Subcutaneous abdominal adipose tissue (tissue), 5 donors: ENCODE measurements at regions not wholly inside any gene's neighbourhood (a gene's known extent, or its start where the extent isn't known, plus 50 kb on each side); places are given as distances from the start of the nearest gene placed in this dataset.

ENCODE experiments used
- H3K27ac ChIP-seq: one replicate; pipeline ENCODE4 v1.7.0; 2013; ENCODE audit warnings: low read depth, mild to moderate bottlenecking, inconsistent platforms, low read length, moderate library complexity
- H3K27me3 ChIP-seq, 5 donors: one replicate each; pipeline ENCODE4 v1.7.0; 2013; ENCODE audit warnings: low read length in 5 of 5, inconsistent platforms in 1 of 5; ENCODE audit not compliant: control insufficient read depth in 5 of 5, insufficient read depth in 4 of 5
- H3K36me3 ChIP-seq, 5 donors: one replicate each; pipeline ENCODE4 v1.7.0; 2013; ENCODE audit warnings: low read length in 5 of 5; ENCODE audit not compliant: control insufficient read depth in 5 of 5, insufficient read depth in 5 of 5
- H3K4me1 ChIP-seq, 5 donors: one replicate each; pipeline ENCODE4 v1.7.0; 2013; ENCODE audit warnings: low read length in 5 of 5, mild to moderate bottlenecking in 3 of 5, moderate library complexity in 1 of 5; ENCODE audit not compliant: control insufficient read depth in 5 of 5, insufficient read depth in 5 of 5
- H3K4me3 ChIP-seq, 5 donors: one replicate each; pipeline ENCODE4 v1.7.0; 2013; ENCODE audit warnings: low read length in 5 of 5, low read depth in 1 of 5
- H3K9ac ChIP-seq, 5 donors: one replicate each; pipeline ENCODE4 v1.7.0; 2013; ENCODE audit warnings: low read length in 5 of 5, mild to moderate bottlenecking in 4 of 5, moderate library complexity in 3 of 5
- H3K9me3 ChIP-seq, 5 donors: one replicate each; pipeline ENCODE4 v1.7.0; 2013; ENCODE audit warnings: low read length in 5 of 5; ENCODE audit not compliant: control insufficient read depth in 5 of 5
- donor health status: healthy.
- donor health status: healthy.
- donor health status: healthy.
- donor health status: healthy.
- donor health status: healthy.

DNA sequence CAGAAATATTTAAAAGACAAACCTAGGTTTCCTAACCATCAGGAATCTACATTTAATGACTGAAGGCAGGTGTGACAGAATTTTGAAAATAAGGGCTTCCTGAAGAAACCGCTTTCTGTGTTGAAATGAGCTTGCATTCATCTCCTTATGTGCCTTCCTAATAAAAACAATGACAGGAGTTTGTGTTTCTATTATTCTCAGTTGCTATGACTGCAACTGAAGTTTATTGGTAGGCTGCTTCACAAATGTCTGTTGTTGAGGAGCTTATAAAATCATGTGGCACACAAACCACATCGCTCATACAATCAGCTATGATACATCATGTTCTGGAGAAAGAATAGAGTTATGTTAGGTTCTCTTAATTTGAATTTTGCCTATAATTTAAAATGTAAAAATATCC, 362.7 kb upstream of the SLC8A1 start:
- no peaks in the 10 kb centered on the region for H3K9me3 ChIP-seq
- no peaks in the 10 kb centered on the region for H3K36me3 ChIP-seq
- no peaks in the 10 kb centered on the region for H3K27me3 ChIP-seq
- H3K9ac ChIP-seq, result no peak overlapping the region
- no peaks in the 10 kb centered on the region for H3K4me1 ChIP-seq
- H3K27ac ChIP-seq, result no peak overlapping the region
- H3K4me3 ChIP-seq, result no peak overlapping the region

- H3K9ac ChIP-seq, result no peak overlapping the region
- no peaks in the 10 kb centered on the region for H3K9me3 ChIP-seq
- H3K4me3 ChIP-seq, result no peak overlapping the region
- H3K27ac ChIP-seq, result no peak overlapping the region
- no peaks in the 10 kb centered on the region for H3K4me1 ChIP-seq
- H3K27me3 ChIP-seq, result no peaks in the 10 kb centered on the region
- H3K36me3 ChIP-seq, result no peaks in the 10 kb centered on the region
Measured at GRCh38 chr2:40820319-40820718, 368.4 kb upstream of the SLC8A1 start.

DNA sequence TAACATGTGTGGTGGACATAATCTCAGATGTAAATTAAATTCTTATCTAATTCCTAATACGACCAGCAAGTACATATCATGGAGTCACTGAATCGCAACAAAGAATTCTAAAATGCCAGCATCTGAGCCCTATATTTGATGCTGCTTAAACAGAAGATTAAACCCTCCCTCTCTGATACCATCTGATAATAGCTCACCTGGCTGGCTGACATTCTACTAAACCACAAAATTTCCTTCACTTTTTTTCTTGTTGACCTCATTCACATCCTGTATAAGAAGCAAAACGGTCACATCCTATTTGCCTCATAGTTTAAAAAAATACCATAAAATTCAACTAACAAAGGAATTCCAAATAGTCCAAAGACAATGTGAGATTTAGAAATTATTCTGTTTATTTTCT, 371.6 kb upstream of the SLC8A1 start:
- no peaks in the 10 kb centered on the region for H3K4me1 ChIP-seq
- no peak overlapping the region for H3K27ac ChIP-seq
- no peaks in the 10 kb centered on the region for H3K9me3 ChIP-seq
- H3K9ac ChIP-seq, result no peak overlapping the region
- no peaks in the 10 kb centered on the region for H3K36me3 ChIP-seq
- H3K27me3 ChIP-seq, result no peaks in the 10 kb centered on the region
- no peak overlapping the region for H3K4me3 ChIP-seq

- Histone ChIP-seq H3K27me3 (no peaks in the 10 kb centered on the region), H3K4me1 (no peaks in the 10 kb centered on the region), H3K4me3 (no peak overlapping the region), H3K9ac (no peak overlapping the region), H3K27ac (no peak overlapping the region), H3K36me3 (no peaks in the 10 kb centered on the region), H3K9me3 (no peaks in the 10 kb centered on the region)
Measured at GRCh38 chr2:40824278-40824677, 372.4 kb upstream of the SLC8A1 start.

GRCh38 chr2:40827392-40827791, 375.5 kb upstream of the SLC8A1 start:
- no peak overlapping the region for H3K4me3 ChIP-seq
- H3K36me3 ChIP-seq, result no peaks in the 10 kb centered on the region
- H3K9ac ChIP-seq, result no peak overlapping the region
- no peaks in the 10 kb centered on the region for H3K27me3 ChIP-seq
- no peak overlapping the region for H3K27ac ChIP-seq
- no peaks in the 10 kb centered on the region for H3K4me1 ChIP-seq
- H3K9me3 ChIP-seq, result no peaks in the 10 kb centered on the region

GRCh38 chr2:40831321-40831873, 379.5 kb upstream of the SLC8A1 start:
- Histone ChIP-seq H3K9ac (no peak overlapping the region), H3K27ac (no peak overlapping the region), H3K9me3 (no peaks in the 10 kb centered on the region), H3K36me3 (no peaks in the 10 kb centered on the region), H3K4me1 (no peaks in the 10 kb centered on the region), H3K27me3 (no peaks in the 10 kb centered on the region), H3K4me3 (no peak overlapping the region)

- Histone ChIP-seq H3K27ac (no peak overlapping the region), H3K9me3 (no peaks in the 10 kb centered on the region), H3K9ac (no peak overlapping the region), H3K36me3 (no peaks in the 10 kb centered on the region), H3K27me3 (no peaks in the 10 kb centered on the region), H3K4me3 (no peak overlapping the region), H3K4me1 (no peaks in the 10 kb centered on the region)
Measured at GRCh38 chr2:40841856-40842255, 390.0 kb upstream of the SLC8A1 start.

DNA sequence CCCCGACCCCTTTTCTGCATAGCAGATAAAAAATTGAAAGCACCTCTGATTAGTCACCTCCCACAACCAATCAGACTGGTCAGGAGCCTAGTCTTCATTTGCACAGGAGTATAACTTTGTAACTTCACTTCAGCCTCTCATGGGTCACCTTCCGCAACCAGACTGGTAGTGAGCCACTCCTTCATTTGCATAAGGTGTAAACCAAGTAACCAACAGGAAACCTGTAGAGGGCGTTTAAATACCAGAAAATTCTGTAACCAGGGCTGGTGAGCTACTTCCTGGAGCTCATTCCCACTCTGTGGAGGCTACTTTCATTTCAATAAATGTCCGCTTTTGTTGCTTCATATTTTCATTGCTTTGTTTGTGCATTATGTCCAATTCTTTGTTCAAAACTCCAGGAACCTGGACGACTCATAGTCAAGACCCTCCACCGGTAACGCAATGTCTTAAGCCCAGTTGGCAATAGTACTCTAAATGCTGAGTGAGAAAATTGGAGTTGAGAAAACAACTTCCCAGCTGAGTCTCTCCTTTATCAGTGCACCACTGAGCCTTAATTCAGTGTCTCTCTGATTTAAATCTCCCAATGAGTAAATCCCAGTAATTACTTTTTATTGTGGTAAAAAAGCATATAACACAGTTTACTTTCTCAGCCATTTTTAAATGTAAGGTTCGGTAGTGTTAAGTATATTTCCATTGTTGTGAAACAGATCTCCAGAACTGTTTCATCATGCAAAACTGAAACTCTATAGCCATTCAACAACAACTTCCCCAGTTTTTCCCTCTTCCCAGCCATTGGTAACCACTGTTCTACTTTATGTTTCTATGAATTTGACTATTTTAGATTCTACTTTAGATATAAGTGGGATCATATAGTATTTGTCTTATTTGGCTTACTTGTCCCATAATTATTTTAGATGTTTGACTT, 392.7 kb upstream of the SLC8A1 start:
- H3K9me3 ChIP-seq, result no peaks in the 10 kb centered on the region
- no peak overlapping the region for H3K4me3 ChIP-seq

DNA sequence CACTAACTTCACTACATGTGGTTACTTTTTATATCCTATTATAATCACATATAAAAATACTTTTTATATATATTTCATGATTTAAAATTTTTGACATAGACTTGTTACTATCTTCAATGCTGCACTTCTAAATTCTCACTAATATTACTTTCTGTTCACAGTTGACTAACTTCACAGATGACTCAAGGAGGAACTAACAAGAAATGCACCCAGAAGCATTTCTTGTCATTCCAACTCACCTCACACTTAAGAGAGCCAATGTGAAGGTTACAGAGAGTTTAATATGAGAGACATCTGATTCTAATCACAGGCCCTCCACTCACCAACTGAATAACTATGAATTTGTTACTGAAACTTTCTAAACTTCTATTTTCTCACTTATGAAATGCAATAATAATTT, 399.8 kb upstream of the SLC8A1 start:
- Histone ChIP-seq H3K9me3 (no peaks in the 10 kb centered on the region), H3K9ac (no peak overlapping the region), H3K27ac (no peak overlapping the region), H3K4me3 (no peak overlapping the region), H3K4me1 (no peaks in the 10 kb centered on the region), H3K36me3 (no peaks in the 10 kb centered on the region), H3K27me3 (no peaks in the 10 kb centered on the region)

More for the DNA sequence above, 392.7 kb upstream of the SLC8A1 start:
- no peak overlapping the region for H3K9ac ChIP-seq
- H3K27me3 ChIP-seq, result no peaks in the 10 kb centered on the region
- H3K4me1 ChIP-seq, result no peaks in the 10 kb centered on the region
- H3K36me3 ChIP-seq, result no peaks in the 10 kb centered on the region
- no peak overlapping the region for H3K27ac ChIP-seq

DNA sequence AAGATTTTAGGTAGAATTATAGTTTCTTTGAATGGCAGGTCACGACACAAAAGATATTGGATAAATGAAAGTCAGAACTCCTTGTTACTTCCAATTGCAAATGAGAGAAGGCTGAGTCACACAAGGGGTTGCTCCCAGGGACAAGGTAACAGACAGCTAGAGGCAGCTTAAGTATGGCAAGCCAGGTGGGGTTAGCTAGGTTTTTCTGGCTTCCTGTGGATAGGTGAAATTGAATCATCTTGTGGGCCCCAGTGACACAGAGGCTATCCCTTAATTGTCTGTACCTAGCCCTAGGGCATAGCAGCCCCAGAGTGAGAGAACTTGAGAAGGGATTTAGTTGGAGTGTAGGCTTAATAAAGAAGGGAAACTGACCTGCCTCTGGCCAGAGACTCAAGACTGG, 407.7 kb upstream of the SLC8A1 start:
- Histone ChIP-seq H3K9ac (no peak overlapping the region), H3K9me3 (no peaks in the 10 kb centered on the region), H3K27ac (no peak overlapping the region), H3K27me3 (no peaks in the 10 kb centered on the region), H3K4me3 (no peak overlapping the region), H3K4me1 (no peaks in the 10 kb centered on the region), H3K36me3 (no peaks in the 10 kb centered on the region)
